Superior temporal gyrus (tissue), 1 donor: ENCODE measurements at regions not wholly inside any gene's neighbourhood (a gene's known extent, or its start where the extent isn't known, plus 50 kb on each side); places are given as distances from the start of the nearest gene placed in this dataset.

ENCODE experiments used
- DNase-seq: peaks from one replicate; pipeline ENCODE4 v3.0.0-alpha.2; 2016; ENCODE audit errors: extremely low spot score

GRCh38 chr14:101025131-101025530 is 121.6 kb upstream of the RTL1 start:
- DNase-seq: no peak

GRCh38 chr14:101025696-101026095 is 122.2 kb upstream of the RTL1 start:
- DNase-seq: no peak

GRCh38 chr14:101026341-101026740 is 122.8 kb upstream of the RTL1 start:
- no peak for DNase-seq

GRCh38 chr14:101027291-101027690 is 123.8 kb upstream of the RTL1 start:
- DNase-seq: no peak

GRCh38 chr14:101027966-101028365 is 124.4 kb upstream of the RTL1 start:
- DNase-seq: no peak

- DNase-seq: no peak
Observed at GRCh38 chr14:101028971-101029667, 125.6 kb upstream of the RTL1 start.

GRCh38 chr14:101029668-101030290 is 126.3 kb upstream of the RTL1 start:
- DNase-seq: no peak

- no peak for DNase-seq
Observed at GRCh38 chr14:101030586-101030985, 127.1 kb upstream of the RTL1 start.

- DNase-seq: no peak
Observed at GRCh38 chr14:101031186-101031585, 127.7 kb upstream of the RTL1 start.

- no peak for DNase-seq
Observed at GRCh38 chr14:101031721-101032120, 128.2 kb upstream of the RTL1 start.

- DNase-seq: no peak
Observed at GRCh38 chr14:101032433-101032832, 128.9 kb upstream of the RTL1 start.

GRCh38 chr14:101033006-101033405 is 129.5 kb upstream of the RTL1 start:
- no peak for DNase-seq

- no peak for DNase-seq
Observed at GRCh38 chr14:101033446-101034165, 130.1 kb upstream of the RTL1 start.

- DNase-seq: no peak
Observed at GRCh38 chr14:101034986-101035385, 131.5 kb upstream of the RTL1 start.

- no peak for DNase-seq
Observed at GRCh38 chr14:101035466-101036225, 132.1 kb upstream of the RTL1 start.

- no peak for DNase-seq
Observed at GRCh38 chr14:101037021-101037817, 133.7 kb upstream of the RTL1 start.

- no peak for DNase-seq
Observed at GRCh38 chr14:101039031-101039754, 135.7 kb upstream of the RTL1 start.

GRCh38 chr14:101039755-101040138 is 136.2 kb upstream of the RTL1 start:
- no peak for DNase-seq

GRCh38 chr14:101040538-101041442 is 137.3 kb upstream of the RTL1 start:
- DNase-seq: no peak

GRCh38 chr14:101043891-101044290 is 140.4 kb upstream of the RTL1 start:
- DNase-seq: no peak
